Mesenchymal stem cell (in vitro differentiated cells and primary cell): ENCODE measurements at regions not wholly inside any gene's neighbourhood (a gene's known extent, or its start where the extent isn't known, plus 50 kb on each side); places are given as distances from the start of the nearest gene placed in this dataset.

Source experiments
- DNase-seq: peaks from one replicate; pipeline ENCODE4 v3.0.0-alpha.2; 2013
- H2AFZ ChIP-seq: one replicate; pipeline ENCODE4 v1.6.1; 2013; ENCODE audit warnings: low read depth, mild to moderate bottlenecking, control low read depth, inconsistent platforms, low read length, moderate library complexity
- H2AK5ac ChIP-seq: 2 replicates; pipeline ENCODE4 v1.6.1; 2013; ENCODE audit warnings: low read length, moderate library complexity, mild to moderate bottlenecking, inconsistent platforms; ENCODE audit not compliant: severe bottlenecking
- H2BK120ac ChIP-seq: one replicate; pipeline ENCODE4 v1.6.1; 2013; ENCODE audit warnings: low read depth, mild to moderate bottlenecking, inconsistent platforms, low read length, moderate library complexity
- H2BK12ac ChIP-seq, 2 experiments: one replicate each; pipeline ENCODE4 v1.6.1; 2013; ENCODE audit warnings: inconsistent platforms in 2 of 2, low read length in 2 of 2, mild to moderate bottlenecking in 2 of 2, moderate library complexity in 2 of 2, control low read depth in 1 of 2
- H2BK15ac ChIP-seq: one replicate; pipeline ENCODE4 v1.6.1; 2013; ENCODE audit warnings: mild to moderate bottlenecking, low read depth, inconsistent platforms; ENCODE audit not compliant: poor library complexity, severe bottlenecking
- H2BK5ac ChIP-seq: 2 replicates; pipeline ENCODE4 v1.6.1; 2013; ENCODE audit warnings: low read depth, mild to moderate bottlenecking, low read length, control low read depth, inconsistent platforms; ENCODE audit not compliant: poor library complexity, severe bottlenecking
- H3K14ac ChIP-seq, 2 experiments: one replicate each; pipeline ENCODE4 v1.6.1; 2013; ENCODE audit warnings: inconsistent platforms in 2 of 2, low read length in 2 of 2, control low read depth in 1 of 2, mild to moderate bottlenecking in 1 of 2, moderate library complexity in 1 of 2
- H3K18ac ChIP-seq, 2 experiments: one replicate each; pipeline ENCODE4 v1.6.1; 2013; ENCODE audit warnings: inconsistent platforms in 2 of 2, low read length in 2 of 2, control low read depth in 1 of 2, low read depth in 1 of 2, mild to moderate bottlenecking in 1 of 2
- H3K23ac ChIP-seq, 2 experiments: one replicate each; pipeline ENCODE4 v1.6.1; 2013; ENCODE audit warnings: inconsistent platforms in 2 of 2, low read length in 2 of 2, mild to moderate bottlenecking in 2 of 2, moderate library complexity in 2 of 2, control low read depth in 1 of 2
- H3K27ac ChIP-seq: 2 replicates; pipeline ENCODE4 v1.5.1; 2013; ENCODE audit warnings: mild to moderate bottlenecking, moderate library complexity, low read length, control low read depth, inconsistent platforms; ENCODE audit not compliant: poor library complexity, severe bottlenecking
- H3K27me3 ChIP-seq, 2 experiments: 2 replicates each; pipeline versions ENCODE4 v1.6.1 to v1.7.0; 2013; ENCODE audit warnings: low read length in 2 of 2, mild to moderate bottlenecking in 2 of 2, moderate library complexity in 2 of 2, control low read depth in 1 of 2, inconsistent platforms in 1 of 2; ENCODE audit not compliant: control insufficient read depth in 1 of 2, insufficient read depth in 1 of 2
- H3K36me3 ChIP-seq, 2 experiments: 2 replicates each; pipeline versions ENCODE4 v1.6.1 to v1.7.0; 2013; ENCODE audit warnings: low read length in 2 of 2, control low read depth in 1 of 2, inconsistent platforms in 1 of 2, low read depth in 1 of 2, mild to moderate bottlenecking in 1 of 2; ENCODE audit not compliant: insufficient read depth in 2 of 2, control insufficient read depth in 1 of 2
- H3K4ac ChIP-seq, 2 experiments: one replicate each; pipeline ENCODE4 v1.6.1; 2013; ENCODE audit warnings: inconsistent platforms in 2 of 2, low read length in 2 of 2, mild to moderate bottlenecking in 2 of 2, moderate library complexity in 2 of 2, control low read depth in 1 of 2, low read depth in 1 of 2
- H3K4me1 ChIP-seq: 2 replicates; pipeline ENCODE4 v1.6.1; 2013; ENCODE audit warnings: low read depth, low read length, control low read depth; ENCODE audit not compliant: control insufficient read depth, insufficient read depth
- H3K4me2 ChIP-seq: 2 replicates; pipeline ENCODE4 v1.6.1; 2013; ENCODE audit warnings: low read length, mild to moderate bottlenecking, inconsistent platforms; ENCODE audit not compliant: poor library complexity, severe bottlenecking
- H3K4me3 ChIP-seq, 2 experiments: 2 replicates each; pipeline versions ENCODE4 v1.5.1 to v1.7.0; 2013; ENCODE audit warnings: low read length in 2 of 2, mild to moderate bottlenecking in 2 of 2, control low read depth in 1 of 2, low read depth in 1 of 2; ENCODE audit not compliant: insufficient read depth in 1 of 2
- H3K79me1 ChIP-seq: replicated peaks from 2 replicates; pipeline ENCODE4 v1.6.1; 2013; ENCODE audit warnings: mild to moderate bottlenecking, control low read depth, low read length, inconsistent platforms; ENCODE audit not compliant: poor library complexity, severe bottlenecking
- H3K9ac ChIP-seq: 2 replicates; pipeline ENCODE4 v1.7.0; 2013; ENCODE audit warnings: mild to moderate bottlenecking, low read length, moderate library complexity
- H3K9me3 ChIP-seq: 2 replicates; pipeline ENCODE4 v1.7.0; 2013; ENCODE audit warnings: mild to moderate bottlenecking, low read length; ENCODE audit not compliant: control insufficient read depth
- H4K8ac ChIP-seq: one replicate; pipeline ENCODE4 v1.6.1; 2013; ENCODE audit warnings: inconsistent platforms, mild to moderate bottlenecking, low read length, moderate library complexity
- H4K91ac ChIP-seq: one replicate; pipeline ENCODE4 v1.6.1; 2013; ENCODE audit warnings: mild to moderate bottlenecking, low read length, inconsistent platforms
- WGBS: methylation state at CpG from one replicate; pipeline ENCODE4 v1.1.7; 2013; ENCODE audit warnings: mixed read lengths; 5-methylcytosine and 5-hydroxymethylcytosine counted together

DNA sequence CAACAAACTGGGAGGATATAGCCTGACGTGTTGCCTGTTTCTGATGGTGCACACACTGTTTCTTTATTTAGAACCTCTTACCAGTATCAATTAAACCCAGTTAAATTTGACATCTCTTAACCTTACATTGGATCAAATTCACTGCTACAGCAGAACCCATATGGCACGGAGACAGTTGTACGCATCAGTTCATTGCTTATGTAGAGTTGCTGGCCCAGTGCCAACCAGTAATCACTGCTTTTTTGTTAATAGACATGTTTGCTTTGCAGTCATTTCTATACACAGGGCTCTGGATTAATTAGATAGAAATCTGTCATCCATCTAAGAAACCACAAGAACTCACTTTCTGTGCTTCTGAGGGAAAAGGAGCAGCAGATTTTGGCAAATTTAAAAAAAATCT lies 154.0 kb downstream of the RWDD3 start:
- Histone ChIP-seq H3K36me3 (no peaks in the 10 kb centered on the region), H2BK120ac (no peak overlapping the region), H3K14ac (no peak overlapping the region), H3K4me3 (no peak overlapping the region), H3K4me1 (no peaks in the 10 kb centered on the region), H2AK5ac (no peak overlapping the region), H3K4me2 (no peak overlapping the region), H2BK15ac (no peak overlapping the region), H3K18ac (no peak overlapping the region), H3K27me3 (peaks cover 0 to 4% of the 10 kb centered on the region in 2 experiments), H3K27ac (no peak overlapping the region), H3K23ac (no peak overlapping the region), H4K8ac (no peak overlapping the region), H2BK5ac (no peak overlapping the region), H3K79me1 (no peaks in the 10 kb centered on the region), H3K9ac (no peak overlapping the region), H3K9me3 (peaks cover 4% of the 10 kb centered on the region), H4K91ac (no peak overlapping the region), H3K4ac (no peak overlapping the region), H2BK12ac (no peak overlapping the region), H2AFZ (no peak overlapping the region)
- no peak for DNase-seq
- WGBS, result 81% methylated on average over 3 of the region's 3 CpGs

- H3K79me1 ChIP-seq, result no peaks in the 10 kb centered on the region
- no peaks in the 10 kb centered on the region for H3K4me1 ChIP-seq
- H3K4me3 ChIP-seq, result no peak overlapping the region
- no peak overlapping the region for H4K91ac ChIP-seq
- H3K4ac ChIP-seq, result no peak overlapping the region
- H2BK120ac ChIP-seq, result no peak overlapping the region
- H4K8ac ChIP-seq, result no peak overlapping the region
- peaks cover 4% of the 10 kb centered on the region for H3K9me3 ChIP-seq
- no peak overlapping the region for H3K18ac ChIP-seq
- peaks cover 0 to 4% of the 10 kb centered on the region in 2 experiments for H3K27me3 ChIP-seq
- H3K9ac ChIP-seq, result no peak overlapping the region
- H2BK12ac ChIP-seq, result no peak overlapping the region
- H2AFZ ChIP-seq, result no peak overlapping the region
- H3K36me3 ChIP-seq, result no peaks in the 10 kb centered on the region
- no peak overlapping the region for H3K23ac ChIP-seq
- no peak for DNase-seq
- H3K14ac ChIP-seq, result no peak overlapping the region
- no peak overlapping the region for H2BK5ac ChIP-seq
- no peak overlapping the region for H2AK5ac ChIP-seq
- H2BK15ac ChIP-seq, result no peak overlapping the region
- H3K27ac ChIP-seq, result no peak overlapping the region
- H3K4me2 ChIP-seq, result no peak overlapping the region
Measured at GRCh38 chr1:95393434-95393833, 159.4 kb downstream of the RWDD3 start.

DNA sequence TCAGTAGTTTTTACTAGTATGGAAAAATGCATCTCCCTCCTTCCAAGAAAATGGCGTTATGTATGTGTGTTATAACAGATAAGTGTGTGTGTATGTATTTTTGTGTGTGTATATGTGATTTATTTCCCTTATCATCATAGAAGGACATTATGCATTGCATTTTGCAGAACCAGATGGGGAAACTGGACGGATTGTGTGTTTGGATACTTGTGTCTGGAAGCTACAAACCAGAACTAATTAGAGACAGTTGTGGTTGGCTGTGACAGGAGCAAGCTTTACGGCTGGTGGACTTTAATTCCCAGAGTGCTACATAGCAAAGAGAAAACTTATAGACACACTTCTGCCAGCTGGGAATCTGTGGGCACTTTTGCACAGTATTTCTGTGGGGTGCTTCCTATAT lies 162.5 kb downstream of the RWDD3 start:
- Histone ChIP-seq H3K18ac (no peak overlapping the region), H4K8ac (no peak overlapping the region), H2BK5ac (no peak overlapping the region), H3K4me3 (no peak overlapping the region), H4K91ac (no peak overlapping the region), H3K9ac (no peak overlapping the region), H2BK12ac (no peak overlapping the region), H2BK15ac (no peak overlapping the region), H3K14ac (no peak overlapping the region), H3K27me3 (no peaks in the 10 kb centered on the region), H3K4me2 (no peak overlapping the region), H2AK5ac (no peak overlapping the region), H3K4me1 (no peaks in the 10 kb centered on the region), H2BK120ac (no peak overlapping the region), H3K27ac (no peak overlapping the region), H3K9me3 (peaks cover 13% of the 10 kb centered on the region), H3K36me3 (no peaks in the 10 kb centered on the region), H3K23ac (no peak overlapping the region), H2AFZ (no peak overlapping the region), H3K79me1 (no peaks in the 10 kb centered on the region), H3K4ac (no peak overlapping the region)
- no peak for DNase-seq
- 6% methylated on average over 1 of the region's 3 CpGs for WGBS

GRCh38 chr1:95402780-95403179 lies 168.8 kb downstream of the RWDD3 start:
- Histone ChIP-seq H3K27me3 (peaks cover 0 to 9% of the 10 kb centered on the region in 2 experiments), H3K36me3 (no peaks in the 10 kb centered on the region), H4K8ac (no peak overlapping the region), H3K9me3 (peaks cover 13% of the 10 kb centered on the region), H2BK5ac (no peak overlapping the region), H3K9ac (no peak overlapping the region), H2BK15ac (no peak overlapping the region), H3K18ac (no peak overlapping the region), H2BK120ac (no peak overlapping the region), H3K4me1 (no peaks in the 10 kb centered on the region), H3K23ac (no peak overlapping the region), H3K4me2 (no peak overlapping the region), H3K27ac (no peak overlapping the region), H3K4me3 (no peak overlapping the region), H2BK12ac (no peak overlapping the region), H4K91ac (no peak overlapping the region), H2AFZ (no peak overlapping the region), H3K79me1 (no peaks in the 10 kb centered on the region), H2AK5ac (no peak overlapping the region), H3K4ac (no peak overlapping the region), H3K14ac (no peak overlapping the region)
- DNase-seq, result no peak
- 60% methylated on average over 1 of the region's 2 CpGs for WGBS
